HUES6 (cell line): ENCODE measurements at regions not wholly inside any gene's neighbourhood (a gene's known extent, or its start where the extent isn't known, plus 50 kb on each side); places are given as distances from the start of the nearest gene placed in this dataset.

Experiments
- H3K27ac ChIP-seq: 2 replicates; pipeline ENCODE4 v1.7.0; 2013; ENCODE audit warnings: low read depth, mild to moderate bottlenecking, low read length, inconsistent platforms
- H3K27me3 ChIP-seq: 2 replicates; pipeline ENCODE4 v1.6.1; 2013; ENCODE audit warnings: low read length; ENCODE audit not compliant: control insufficient read depth, insufficient read depth
- H3K36me3 ChIP-seq: 2 replicates; pipeline ENCODE4 v1.6.1; 2013; ENCODE audit warnings: low read length; ENCODE audit not compliant: control insufficient read depth, insufficient read depth
- H3K4me1 ChIP-seq: 2 replicates; pipeline ENCODE4 v1.6.1; 2013; ENCODE audit warnings: low read length; ENCODE audit not compliant: control insufficient read depth, insufficient read depth
- H3K4me3 ChIP-seq: 2 replicates; pipeline ENCODE4 v1.5.1; 2013; ENCODE audit warnings: low read depth, low read length
- H3K9ac ChIP-seq: one replicate; pipeline ENCODE4 v1.6.1; 2013; ENCODE audit warnings: mild to moderate bottlenecking, low read length
- H3K9me3 ChIP-seq: 2 replicates; pipeline ENCODE4 v1.6.1; 2013; ENCODE audit warnings: low read depth, low read length; ENCODE audit not compliant: control insufficient read depth, insufficient read depth

DNA sequence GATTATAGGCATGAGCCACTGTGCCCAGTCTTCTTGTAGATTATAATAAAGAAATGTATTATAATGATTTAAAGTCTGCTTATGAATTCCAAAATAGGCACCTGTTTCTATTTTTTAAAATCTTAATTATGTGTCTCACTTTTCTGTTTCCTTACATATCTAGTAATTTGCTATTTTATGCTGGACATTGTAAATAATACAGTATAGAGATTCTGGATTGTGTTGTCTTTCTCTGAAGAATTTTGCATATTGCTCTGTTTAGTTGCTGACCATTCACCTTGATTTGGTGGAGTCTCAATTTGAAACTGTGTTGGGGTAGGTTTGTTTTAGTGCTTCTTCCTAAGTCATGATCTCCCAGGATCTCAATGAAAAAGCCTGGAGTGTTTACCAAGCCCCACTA, 102.8 kb downstream of the C9orf50 start:
- H3K27ac ChIP-seq = no peak overlapping the region
- H3K9ac ChIP-seq = no peak overlapping the region
- H3K36me3 ChIP-seq = no peaks in the 10 kb centered on the region
- no peaks in the 10 kb centered on the region for H3K27me3 ChIP-seq
- peaks cover 5% of the 10 kb centered on the region; the same call in 1 of the 2 replicates for H3K4me1 ChIP-seq
- H3K9me3 ChIP-seq = peaks cover 35% of the 10 kb centered on the region
- no peak overlapping the region for H3K4me3 ChIP-seq

DNA sequence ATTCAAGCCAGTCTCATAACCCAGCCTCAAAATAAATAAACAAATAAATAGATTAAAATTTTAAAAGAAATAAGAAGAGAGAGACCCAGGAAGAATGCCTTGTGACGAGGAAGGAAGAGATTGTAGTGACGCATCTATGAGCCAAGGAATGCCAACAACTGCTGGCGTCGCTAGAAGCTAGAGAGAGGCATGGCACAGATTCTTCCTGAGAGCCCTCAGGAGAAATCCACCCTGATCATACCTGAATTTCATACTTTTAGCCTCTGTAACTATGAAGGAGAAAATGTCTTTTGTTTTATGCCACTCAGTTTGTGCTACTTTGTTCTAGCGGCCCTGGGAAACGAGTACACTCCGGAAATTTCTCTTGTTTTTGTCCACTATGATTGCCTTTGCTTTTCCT, 103.9 kb downstream of the C9orf50 start:
- Histone ChIP-seq H3K4me1 (peaks cover 5% of the 10 kb centered on the region; the same call in 1 of the 2 replicates), H3K27me3 (no peaks in the 10 kb centered on the region), H3K36me3 (no peaks in the 10 kb centered on the region), H3K9me3 (peaks cover 39% of the 10 kb centered on the region), H3K27ac (no peak overlapping the region), H3K4me3 (no peak overlapping the region), H3K9ac (no peak overlapping the region)

DNA sequence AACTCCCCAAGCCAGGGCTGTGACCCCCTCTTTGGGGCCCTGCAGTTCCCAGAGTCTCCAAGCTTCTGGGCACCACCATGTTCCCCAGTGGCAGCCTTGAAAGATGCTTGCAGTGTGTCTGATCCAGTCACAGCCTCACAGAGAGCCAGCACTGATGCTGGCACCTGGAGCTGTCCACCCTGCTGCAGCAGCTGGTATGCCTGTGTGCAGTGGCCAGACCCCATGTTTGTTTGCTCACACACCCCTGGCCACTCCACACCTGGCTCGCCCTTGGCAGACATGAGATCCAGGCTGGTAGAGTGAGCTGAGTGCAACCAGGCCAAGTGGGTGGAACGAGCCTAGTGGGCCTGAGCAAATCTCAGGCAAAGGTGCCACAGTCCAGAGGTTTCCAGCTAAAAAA, 106.0 kb downstream of the C9orf50 start:
- Histone ChIP-seq H3K27me3 (no peaks in the 10 kb centered on the region), H3K36me3 (no peaks in the 10 kb centered on the region), H3K4me1 (no peaks in the 10 kb centered on the region), H3K9ac (no peak overlapping the region), H3K9me3 (peaks cover 43% of the 10 kb centered on the region), H3K27ac (no peak overlapping the region), H3K4me3 (no peak overlapping the region)

DNA sequence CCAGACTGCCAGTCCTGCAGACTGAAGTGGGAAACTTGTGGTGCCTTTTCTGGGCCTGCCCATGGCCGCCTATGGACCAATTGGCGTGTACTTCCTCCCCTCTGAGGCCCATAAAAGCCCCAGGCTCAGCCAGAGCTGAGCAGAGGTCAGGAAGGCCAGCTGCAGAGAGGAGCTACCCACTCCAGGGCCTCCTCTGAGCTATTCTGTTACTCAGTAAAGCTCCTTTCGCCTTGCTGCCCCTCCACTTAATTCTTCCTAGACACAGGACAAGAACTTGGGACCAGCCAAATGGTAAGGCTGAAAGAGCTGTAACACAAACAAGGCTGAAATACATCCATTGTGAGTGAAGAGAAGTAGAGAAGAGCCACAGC, 106.4 kb downstream of the C9orf50 start:
- no peak overlapping the region for H3K27ac ChIP-seq
- H3K4me3 ChIP-seq = no peak overlapping the region
- H3K27me3 ChIP-seq = no peaks in the 10 kb centered on the region
- no peaks in the 10 kb centered on the region for H3K36me3 ChIP-seq
- no peak overlapping the region for H3K9ac ChIP-seq
- H3K4me1 ChIP-seq = no peaks in the 10 kb centered on the region
- peaks cover 47% of the 10 kb centered on the region for H3K9me3 ChIP-seq

- no peaks in the 10 kb centered on the region for H3K27me3 ChIP-seq
- H3K27ac ChIP-seq = no peak overlapping the region
- no peak overlapping the region for H3K4me3 ChIP-seq
- peaks cover 48% of the 10 kb centered on the region for H3K9me3 ChIP-seq
- H3K4me1 ChIP-seq = no peaks in the 10 kb centered on the region
- no peak overlapping the region for H3K9ac ChIP-seq
- H3K36me3 ChIP-seq = no peaks in the 10 kb centered on the region
Measured at GRCh38 chr9:129513856-129514496, 106.9 kb downstream of the C9orf50 start.

- H3K9me3 ChIP-seq = peaks cover 44% of the 10 kb centered on the region
- H3K27ac ChIP-seq = no peak overlapping the region
- no peaks in the 10 kb centered on the region for H3K4me1 ChIP-seq
- no peak overlapping the region for H3K4me3 ChIP-seq
- H3K27me3 ChIP-seq = no peaks in the 10 kb centered on the region
- no peaks in the 10 kb centered on the region for H3K36me3 ChIP-seq
- H3K9ac ChIP-seq = no peak overlapping the region
Measured at GRCh38 chr9:129513282-129513681, 107.6 kb downstream of the C9orf50 start.

DNA sequence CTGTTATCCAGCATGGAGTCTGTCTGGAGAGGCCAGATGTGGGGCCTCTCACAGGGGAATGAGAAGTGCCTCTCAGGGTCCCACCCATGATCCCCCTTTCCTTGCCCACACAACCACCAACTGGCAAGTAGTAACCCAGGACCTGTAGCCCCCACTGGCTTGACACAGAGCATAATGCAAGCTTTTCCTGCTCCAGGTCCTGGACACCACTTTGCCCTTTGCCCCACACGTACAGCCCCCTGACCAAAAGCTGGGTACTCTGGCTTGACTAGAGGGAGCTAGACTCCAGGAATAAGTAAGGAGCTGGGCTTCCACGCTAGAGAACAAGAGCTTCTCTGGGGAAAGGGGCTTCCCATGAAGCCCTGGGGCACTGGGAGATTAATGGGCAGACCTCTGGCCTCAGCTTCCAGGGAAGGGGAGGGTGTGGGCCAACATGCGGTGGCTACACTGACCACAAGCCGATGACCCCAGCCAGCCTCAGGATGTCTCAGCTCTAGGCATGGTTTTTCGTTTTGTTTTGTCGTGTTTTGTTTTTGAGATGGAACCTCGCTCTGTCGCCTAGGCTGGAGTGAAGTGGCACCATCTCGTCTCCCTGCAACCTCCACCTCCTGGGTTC, 109.5 kb downstream of the C9orf50 start:
- Histone ChIP-seq H3K4me1 (peaks cover 3% of the 10 kb centered on the region), H3K9ac (no peak overlapping the region), H3K36me3 (no peaks in the 10 kb centered on the region), H3K9me3 (peaks cover 40% of the 10 kb centered on the region), H3K4me3 (no peak overlapping the region), H3K27ac (no peak overlapping the region), H3K27me3 (no peaks in the 10 kb centered on the region)

DNA sequence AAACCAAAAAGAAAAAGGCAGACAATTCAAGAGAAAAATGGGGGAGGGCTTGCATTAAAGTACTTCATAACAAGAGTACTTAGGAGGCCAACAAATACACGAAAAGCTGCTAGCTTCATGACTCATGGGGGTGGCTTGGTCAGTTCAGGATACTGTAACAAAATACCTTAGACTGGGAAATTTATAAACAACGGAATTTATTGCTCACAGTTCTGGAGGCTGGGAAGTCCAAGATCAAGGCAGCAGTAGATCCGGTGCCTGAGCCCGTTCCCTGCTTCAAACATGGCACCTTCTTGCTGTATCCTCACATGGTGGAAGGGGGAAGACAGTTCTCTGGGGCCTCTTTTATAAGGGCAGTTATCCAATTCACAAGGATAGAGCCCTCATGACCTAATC, 111.4 kb downstream of the C9orf50 start:
- Histone ChIP-seq H3K4me1 (peaks cover 11% of the 10 kb centered on the region), H3K27ac (no peak overlapping the region), H3K9ac (no peak overlapping the region), H3K36me3 (no peaks in the 10 kb centered on the region), H3K27me3 (no peaks in the 10 kb centered on the region), H3K4me3 (no peak overlapping the region), H3K9me3 (peaks cover 27% of the 10 kb centered on the region)

- no peak overlapping the region for H3K27ac ChIP-seq
- peaks cover 16% of the 10 kb centered on the region for H3K4me1 ChIP-seq
- no peak overlapping the region for H3K4me3 ChIP-seq
- no peaks in the 10 kb centered on the region for H3K36me3 ChIP-seq
- no peak overlapping the region for H3K9ac ChIP-seq
- peaks cover 13% of the 10 kb centered on the region; the same call in 1 of the 2 replicates for H3K9me3 ChIP-seq
- no peaks in the 10 kb centered on the region for H3K27me3 ChIP-seq
Measured at GRCh38 chr9:129507805-129508204, 113.1 kb downstream of the C9orf50 start.

GRCh38 chr9:129506892-129507291, 114.0 kb downstream of the C9orf50 start:
- peaks cover 16% of the 10 kb centered on the region for H3K4me1 ChIP-seq
- H3K36me3 ChIP-seq = no peaks in the 10 kb centered on the region
- peak overlapping the region; percentile 30 for H3K9ac ChIP-seq
- H3K4me3 ChIP-seq = no peak overlapping the region
- H3K27me3 ChIP-seq = no peaks in the 10 kb centered on the region
- H3K27ac ChIP-seq = no peak overlapping the region
- peaks cover 7% of the 10 kb centered on the region; the same call in 1 of the 2 replicates for H3K9me3 ChIP-seq

GRCh38 chr9:129506041-129506440, 114.9 kb downstream of the C9orf50 start:
- no peak overlapping the region for H3K9ac ChIP-seq
- H3K36me3 ChIP-seq = no peaks in the 10 kb centered on the region
- H3K4me1 ChIP-seq = peaks cover 19% of the 10 kb centered on the region
- H3K9me3 ChIP-seq = peaks cover 7% of the 10 kb centered on the region; the same call in 1 of the 2 replicates
- no peaks in the 10 kb centered on the region for H3K27me3 ChIP-seq
- no peak overlapping the region for H3K27ac ChIP-seq
- H3K4me3 ChIP-seq = no peak overlapping the region
